Caco-2 (cell line): ENCODE measurements at regions not wholly inside any gene's neighbourhood (a gene's known extent, or its start where the extent isn't known, plus 50 kb on each side); places are given as distances from the start of the nearest gene placed in this dataset.

Experiments
- BruUV-seq: library from RNA; stranded (reverse); fragments of 400-500 nt; replicated peaks from 2 replicates; lab custom pipeline; 2021; lab: Mats Ljungman, UMichigan
- CTCF ChIA-PET: fragments of 300-600 bp; sonication (Branson Sonifier 250); formaldehyde crosslinking; loops from one replicate; lab custom pipeline; 2022; ENCODE audit warnings: antibody characterized with exemption; lab: Charles Lee
- POLR2A ChIA-PET: fragments of 300-600 bp; sonication (Branson Sonifier 250); formaldehyde crosslinking; loops from one replicate; lab custom pipeline; 2022; ENCODE audit warnings: antibody characterized with exemption; lab: Charles Lee
- DNase-seq, 2 experiments: peaks; one replicate each; pipeline versions ENCODE4 v3.0.0 to v3.0.0-alpha.2; 2020 to 2022
- H3K27me3 ChIP-seq: replicated peaks from 2 replicates; pipeline ENCODE4 v1.6.0; 2011; ENCODE audit warnings: low read length; ENCODE audit not compliant: control insufficient read depth, insufficient read depth
- H3K36me3 ChIP-seq: 2 replicates; pipeline ENCODE4 v1.5.1; 2011; ENCODE audit warnings: low read length; ENCODE audit not compliant: control insufficient read depth, insufficient read depth
- H3K4me1 ChIP-seq: fragments of 250-450 bp; sonication (Bioruptor Pico); 2 replicates; pipeline ENCODE4 v1.5.1; 2020; ENCODE audit warnings: mild to moderate bottlenecking
- H3K4me3 ChIP-seq: 2 replicates; pipeline ENCODE4 v1.5.1; 2011; ENCODE audit warnings: low read depth, mild to moderate bottlenecking, control low read depth, low read length
- H3K9me3 ChIP-seq: fragments of 250-450 bp; sonication (Bioruptor Pico); 2 replicates; pipeline ENCODE4 v1.5.1; 2020; ENCODE audit warnings: mild to moderate bottlenecking, moderate library complexity
- H3K27ac Mint-ChIP-seq: one replicate; pipeline ENCODE4 v1.8.0; 2022; ENCODE audit warnings: mixed read lengths; ENCODE audit not compliant: unreplicated experiment
- H3K27me3 Mint-ChIP-seq: one replicate; pipeline ENCODE4 v1.8.0; 2022; ENCODE audit warnings: mixed read lengths; ENCODE audit not compliant: insufficient read depth, unreplicated experiment
- H3K36me3 Mint-ChIP-seq: one replicate; pipeline ENCODE4 v1.8.0; 2022; ENCODE audit warnings: mild to moderate bottlenecking, mixed read lengths; ENCODE audit not compliant: insufficient read depth, unreplicated experiment
- H3K4me1 Mint-ChIP-seq: one replicate; pipeline ENCODE4 v1.8.0; 2022; ENCODE audit warnings: low read depth, mixed read lengths; ENCODE audit not compliant: unreplicated experiment
- H3K4me3 Mint-ChIP-seq: one replicate; pipeline ENCODE4 v1.8.0; 2022; ENCODE audit warnings: mild to moderate bottlenecking, moderate library complexity, mixed read lengths; ENCODE audit not compliant: unreplicated experiment
- H3K9me3 Mint-ChIP-seq: one replicate; pipeline ENCODE4 v1.8.0; 2022; ENCODE audit warnings: mixed read lengths; ENCODE audit not compliant: unreplicated experiment
- intact Hi-C: fragments of 100-400 bp; cut with micrococcal nuclease; formaldehyde crosslinking; loops from one replicate; pipeline ENCODE4 v1.10.0; 2022; ENCODE audit not compliant: unreplicated experiment
- TF ChIP-seq, protein P1 (sequence below), 2 experiments: fragments of 200-600 bp in 1 of 2; IDR thresholded peaks; 1 replicate in 1 of 2; 2 replicates in 1 of 2; pipeline versions ENCODE4 v1.5.1 to v1.8.0; 2011 to 2022; ENCODE audit warnings: antibody characterized with exemption in 1 of 2, control low read depth in 1 of 2, inconsistent platforms in 1 of 2, low read depth in 1 of 2, low read length in 1 of 2, mild to moderate bottlenecking in 1 of 2, moderate library complexity in 1 of 2; ENCODE audit not compliant: insufficient read depth in 1 of 2, severe bottlenecking in 1 of 2, unreplicated experiment in 1 of 2

DNA sequence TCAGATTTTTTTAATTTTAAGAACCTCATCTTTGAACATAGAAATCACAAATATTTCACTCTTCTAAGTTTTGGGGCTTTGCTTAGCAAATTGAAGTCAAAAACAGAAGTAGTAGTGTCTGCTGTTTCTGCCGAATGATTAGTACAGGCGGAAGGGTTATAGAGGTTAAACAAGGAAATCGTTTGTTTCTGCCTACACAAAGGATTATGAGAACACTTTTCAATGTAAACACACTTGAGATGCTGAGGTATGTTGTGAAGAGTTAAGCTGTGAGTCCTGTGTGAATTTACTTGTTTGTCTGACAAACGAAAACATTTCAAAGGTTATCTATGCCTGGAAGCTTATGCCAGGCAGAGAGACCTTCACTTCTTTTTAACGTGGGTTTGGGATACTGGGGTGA lies 224.8 kb downstream of the CETN3 start:
- ChIA-PET CTCF (no interaction called here), POLR2A (no interaction called here)
- no peaks in the 10 kb centered on the region for H3K27me3 Mint-ChIP-seq
- Histone ChIP-seq H3K36me3 (no peaks in the 10 kb centered on the region), H3K9me3 (no peaks in the 10 kb centered on the region), H3K27me3 (no peaks in the 10 kb centered on the region), H3K4me3 (no peak overlapping the region), H3K4me1 (no peaks in the 10 kb centered on the region; the same call in 1 of the 2 replicates)
- TF ChIP-seq, protein P1, sequence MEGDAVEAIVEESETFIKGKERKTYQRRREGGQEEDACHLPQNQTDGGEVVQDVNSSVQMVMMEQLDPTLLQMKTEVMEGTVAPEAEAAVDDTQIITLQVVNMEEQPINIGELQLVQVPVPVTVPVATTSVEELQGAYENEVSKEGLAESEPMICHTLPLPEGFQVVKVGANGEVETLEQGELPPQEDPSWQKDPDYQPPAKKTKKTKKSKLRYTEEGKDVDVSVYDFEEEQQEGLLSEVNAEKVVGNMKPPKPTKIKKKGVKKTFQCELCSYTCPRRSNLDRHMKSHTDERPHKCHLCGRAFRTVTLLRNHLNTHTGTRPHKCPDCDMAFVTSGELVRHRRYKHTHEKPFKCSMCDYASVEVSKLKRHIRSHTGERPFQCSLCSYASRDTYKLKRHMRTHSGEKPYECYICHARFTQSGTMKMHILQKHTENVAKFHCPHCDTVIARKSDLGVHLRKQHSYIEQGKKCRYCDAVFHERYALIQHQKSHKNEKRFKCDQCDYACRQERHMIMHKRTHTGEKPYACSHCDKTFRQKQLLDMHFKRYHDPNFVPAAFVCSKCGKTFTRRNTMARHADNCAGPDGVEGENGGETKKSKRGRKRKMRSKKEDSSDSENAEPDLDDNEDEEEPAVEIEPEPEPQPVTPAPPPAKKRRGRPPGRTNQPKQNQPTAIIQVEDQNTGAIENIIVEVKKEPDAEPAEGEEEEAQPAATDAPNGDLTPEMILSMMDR (IDR thresholded peaks at IDR 0.05; ENCODE audit: insufficient read depth in 1 of 2, low read depth in 1 of 2, low read length in 1 of 2, severe bottlenecking in 1 of 2, unreplicated experiment in 1 of 2) = no peak
- H3K4me1 Mint-ChIP-seq = peaks cover 6% of the 10 kb centered on the region
- H3K27ac Mint-ChIP-seq = no peak overlapping the region
- DNase-seq = no peak
- H3K36me3 Mint-ChIP-seq = no peaks in the 10 kb centered on the region
- H3K4me3 Mint-ChIP-seq = no peak overlapping the region
- H3K9me3 Mint-ChIP-seq = no peaks in the 10 kb centered on the region
- BruUV-seq = no TSS peak
- intact Hi-C loops = loop anchor here (5.0 kb wide), 1 partner anchor 1457 kb away; no protein-coding TSS in a partner anchor

DNA sequence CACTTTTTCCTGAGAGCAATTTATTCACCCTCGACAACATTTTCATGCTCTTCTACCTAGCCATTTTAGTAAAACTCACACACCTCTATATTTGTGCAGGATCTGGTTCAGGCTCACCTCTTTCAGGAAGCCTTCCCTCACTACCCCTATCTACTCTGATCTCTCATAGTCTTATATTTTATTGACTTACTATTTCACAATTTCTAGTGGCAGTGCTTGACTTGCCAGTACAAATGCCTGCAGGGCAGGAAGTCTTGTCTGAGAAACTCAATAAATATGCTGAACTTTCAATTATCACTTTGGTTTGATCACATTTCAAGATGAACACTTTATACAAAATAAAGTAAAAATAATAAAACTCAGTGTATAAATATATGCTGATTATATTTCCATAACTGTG lies 226.8 kb downstream of the CETN3 start:
- Histone ChIP-seq H3K4me3 (no peak overlapping the region), H3K4me1 (no peaks in the 10 kb centered on the region; the same call in 1 of the 2 replicates), H3K27me3 (no peaks in the 10 kb centered on the region), H3K9me3 (no peaks in the 10 kb centered on the region), H3K36me3 (no peaks in the 10 kb centered on the region)
- intact Hi-C loops = no loop called here
- H3K4me1 Mint-ChIP-seq = peaks cover 6% of the 10 kb centered on the region
- POLR2A ChIA-PET = no interaction called here
- DNase-seq = no peak
- no TSS peak for BruUV-seq
- peaks cover under 1% of the 10 kb centered on the region for H3K9me3 Mint-ChIP-seq
- H3K4me3 Mint-ChIP-seq = no peak overlapping the region
- no peaks in the 10 kb centered on the region for H3K27me3 Mint-ChIP-seq
- TF ChIP-seq, protein P1 (IDR thresholded peaks at IDR 0.05; ENCODE audit: insufficient read depth in 1 of 2, low read depth in 1 of 2, low read length in 1 of 2, severe bottlenecking in 1 of 2, unreplicated experiment in 1 of 2) = no peak
- peak overlapping the region; percentile 53 for H3K27ac Mint-ChIP-seq
- H3K36me3 Mint-ChIP-seq = no peaks in the 10 kb centered on the region
- CTCF ChIA-PET = no interaction called here

DNA sequence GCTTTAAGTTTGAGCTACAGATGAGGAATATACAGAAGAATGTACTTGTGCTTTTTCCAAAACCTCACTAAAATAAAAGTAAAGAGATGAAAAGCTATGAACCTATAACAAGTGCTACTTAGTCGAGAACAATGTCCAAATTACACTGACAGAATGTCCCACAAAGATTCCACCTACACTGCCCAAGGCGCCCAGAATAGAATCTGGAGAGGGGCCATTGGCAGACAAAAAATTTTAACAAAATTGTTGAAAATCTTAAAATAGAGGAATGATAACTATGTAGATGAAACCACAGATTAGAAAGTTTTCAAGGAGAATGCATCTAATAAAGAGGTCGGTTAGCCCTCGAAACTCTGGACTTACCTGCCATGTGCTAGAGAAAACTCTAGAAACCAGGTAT lies 235.3 kb downstream of the CETN3 start:
- intact Hi-C loops = no loop called here
- H3K9me3 ChIP-seq = no peaks in the 10 kb centered on the region
- no peak overlapping the region for H3K4me3 Mint-ChIP-seq
- ChIA-PET POLR2A (no interaction called here), CTCF (no interaction called here)
- no peaks in the 10 kb centered on the region for H3K27me3 ChIP-seq
- H3K4me1 ChIP-seq = no peaks in the 10 kb centered on the region
- no peak overlapping the region for H3K4me3 ChIP-seq
- TF ChIP-seq, protein P1 (IDR thresholded peaks at IDR 0.05; ENCODE audit: insufficient read depth in 1 of 2, low read depth in 1 of 2, low read length in 1 of 2, severe bottlenecking in 1 of 2, unreplicated experiment in 1 of 2) = no peak
- peaks cover 20% of the 10 kb centered on the region for H3K9me3 Mint-ChIP-seq
- H3K27me3 Mint-ChIP-seq = no peaks in the 10 kb centered on the region
- H3K36me3 ChIP-seq = no peaks in the 10 kb centered on the region
- H3K36me3 Mint-ChIP-seq = no peaks in the 10 kb centered on the region
- no TSS peak for BruUV-seq
- H3K27ac Mint-ChIP-seq = no peak overlapping the region
- DNase-seq = no peak
- no peaks in the 10 kb centered on the region for H3K4me1 Mint-ChIP-seq
